GM12891 (cell line): ENCODE measurements at regions not wholly inside any gene's neighbourhood (a gene's known extent, or its start where the extent isn't known, plus 50 kb on each side); places are given as distances from the start of the nearest gene placed in this dataset.
A peak's percentile ranks its signal among the peaks of the same experiment; 100 is the strongest.

Source experiments
- DNase-seq: peaks from one replicate; pipeline ENCODE4 v3.0.0; 2011; ENCODE audit warnings: low spot score; ENCODE audit not compliant: insufficient read length
- FAIRE-seq: peaks from 2 replicates; lab custom pipeline; 2011; peaks lifted over from hg19 to GRCh38; lab: Jason Lieb, UNC
- PAX5 ChIP-seq: IDR thresholded peaks from 2 replicates; pipeline ENCODE4 v1.6.1; 2011; ENCODE audit warnings: low read length, moderate library complexity, mild to moderate bottlenecking; ENCODE audit not compliant: insufficient read depth, severe bottlenecking
- POLR2A ChIP-seq: IDR thresholded peaks from 2 replicates; pipeline ENCODE4 v1.6.1; 2011; ENCODE audit warnings: low read depth, low read length, control low read depth
- POLR2AphosphoS5 ChIP-seq: IDR thresholded peaks from 2 replicates; pipeline ENCODE4 v1.6.1; 2011; ENCODE audit warnings: low read depth, low read length, control low read depth
- POU2F2 ChIP-seq: IDR thresholded peaks from 2 replicates; pipeline ENCODE4 v1.6.1; 2011; ENCODE audit warnings: low read depth, mild to moderate bottlenecking, control low read depth, low read length, moderate library complexity
- SPI1 ChIP-seq: IDR thresholded peaks from 2 replicates; pipeline ENCODE4 v1.6.1; 2011; ENCODE audit warnings: low read depth, low read length, control low read depth
- TAF1 ChIP-seq: IDR thresholded peaks from 2 replicates; pipeline ENCODE4 v1.6.1; 2011; ENCODE audit warnings: low read depth, low read length, control low read depth

DNA sequence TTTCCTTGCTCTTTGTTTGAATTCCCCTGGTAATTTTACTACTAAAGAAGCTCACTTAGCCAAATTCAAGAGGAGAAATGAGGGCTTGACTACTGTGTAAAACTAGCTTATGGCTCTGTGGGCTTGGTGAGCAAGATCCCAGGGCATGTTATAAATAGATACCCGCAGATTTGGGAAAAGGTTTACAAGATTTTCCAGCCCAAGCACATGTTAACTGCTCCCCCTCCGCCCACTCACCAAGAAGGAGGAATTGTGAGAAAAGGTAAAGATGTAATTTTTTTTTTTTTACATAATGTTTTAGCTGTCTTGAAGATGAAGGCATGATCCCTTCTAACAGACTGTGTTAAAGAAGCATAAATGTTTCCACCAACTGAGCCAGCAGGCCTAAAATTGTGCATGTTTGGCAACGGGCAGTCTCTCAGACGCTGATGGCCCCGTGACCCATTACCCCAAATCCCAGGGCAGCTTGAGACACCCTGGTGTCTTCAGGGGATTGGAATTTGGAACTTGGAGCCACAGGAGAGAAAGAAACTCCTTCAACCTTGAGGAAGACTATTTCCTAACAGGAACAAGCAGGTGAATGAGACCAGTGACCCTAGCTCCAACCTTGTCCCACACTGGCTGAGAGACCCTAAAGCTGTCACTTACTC is 429.8 kb upstream of the CELF2 start:
- FAIRE-seq, result no peak
- TF ChIP-seq POLR2A, result no peak
- no peak for TF ChIP-seq POLR2AphosphoS5
- no peak for TF ChIP-seq SPI1
- no peak for TF ChIP-seq POU2F2
- no peak for TF ChIP-seq PAX5
- no peak for TF ChIP-seq TAF1
- no peak for DNase-seq

DNA sequence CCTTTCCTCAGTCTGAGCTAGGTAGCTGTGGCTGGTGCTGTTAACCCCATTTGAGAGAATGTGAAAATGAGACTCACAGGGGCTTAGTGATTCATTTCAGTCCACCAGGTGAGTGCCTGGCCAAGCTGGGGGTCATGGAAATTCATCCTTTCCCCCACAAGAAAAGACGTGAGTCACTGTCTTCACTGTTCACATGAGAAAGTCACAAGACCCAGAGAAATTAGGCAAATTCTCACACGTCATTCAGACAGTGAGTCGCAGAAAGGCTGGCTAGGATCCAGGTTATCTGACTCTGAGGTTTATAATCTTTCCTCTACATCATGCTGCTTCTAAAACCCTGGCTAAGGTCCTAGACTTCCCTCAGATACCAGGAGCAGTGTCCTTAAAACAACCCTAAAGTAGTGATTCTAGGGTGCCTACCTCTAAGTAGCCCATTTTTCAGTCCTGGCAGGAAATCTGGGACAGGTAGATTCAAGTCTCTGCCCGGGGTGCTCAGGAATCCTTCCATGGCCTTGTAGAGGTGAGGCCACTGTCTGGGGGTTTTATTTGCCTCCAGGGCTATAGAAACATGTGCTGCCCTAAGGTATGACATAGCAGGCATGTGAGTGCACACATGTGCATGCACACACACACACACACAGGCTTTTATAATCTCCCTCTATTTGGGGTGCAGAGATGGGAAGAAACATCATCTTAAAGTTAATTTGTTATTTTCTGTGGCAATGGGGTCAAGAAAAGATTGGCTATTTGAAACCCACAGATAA is 427.9 kb upstream of the CELF2 start:
- FAIRE-seq, result peak; percentile 88
- TF ChIP-seq POLR2AphosphoS5 (no peak), POU2F2 (peak; percentile 75)
- DNase-seq, result peak; percentile 1

- FAIRE-seq (peak; percentile 13), DNase-seq (no peak)
Observed at GRCh38 chr10:10591715-10592341, 425.8 kb upstream of the CELF2 start.

GRCh38 chr10:10596256-10596655 is 421.4 kb upstream of the CELF2 start:
- no peak for FAIRE-seq
- DNase-seq, result no peak
- TF ChIP-seq SPI1 (no peak), PAX5 (no peak), TAF1 (no peak), POLR2AphosphoS5 (no peak), POLR2A (no peak), POU2F2 (no peak)

More at GRCh38 chr10:10591715-10592341, 425.8 kb upstream of the CELF2 start:
- TF ChIP-seq TAF1, result no peak
- TF ChIP-seq POU2F2, result no peak

- FAIRE-seq, result no peak
- TF ChIP-seq POLR2A (no peak), SPI1 (peak; percentile 7; the same call in 1 of the 2 replicates), POU2F2 (peak; percentile 88)
- no peak for DNase-seq
Observed at GRCh38 chr10:10598297-10598696, 419.4 kb upstream of the CELF2 start.

DNA sequence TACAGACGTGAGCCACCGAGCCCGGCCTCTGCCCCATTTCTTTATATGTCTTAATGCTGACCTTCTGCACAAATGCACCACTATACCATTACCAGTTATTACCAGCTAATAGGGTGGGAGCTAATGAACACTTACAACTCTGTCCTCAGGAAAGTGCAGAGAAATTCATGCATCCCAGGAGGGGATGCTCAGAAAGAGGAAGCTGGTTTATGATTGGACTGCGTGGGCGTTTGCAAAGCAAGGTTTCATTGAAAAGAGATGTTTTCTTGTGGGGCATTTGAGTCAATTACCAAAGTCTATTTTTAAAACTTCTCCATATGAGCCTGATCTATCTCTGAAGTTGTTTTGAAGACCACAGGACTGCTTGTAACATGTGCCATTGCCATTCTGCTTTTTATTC is 417.7 kb upstream of the CELF2 start:
- DNase-seq (no peak), FAIRE-seq (no peak)
- no peak for TF ChIP-seq POLR2AphosphoS5
- peak; percentile 79 for TF ChIP-seq SPI1
- no peak for TF ChIP-seq PAX5

GRCh38 chr10:10605551-10606081 is 412.1 kb upstream of the CELF2 start:
- FAIRE-seq (no peak), DNase-seq (no peak)
- TF ChIP-seq POLR2A (no peak), TAF1 (no peak), POU2F2 (no peak), PAX5 (no peak), POLR2AphosphoS5 (no peak), SPI1 (no peak)

DNA sequence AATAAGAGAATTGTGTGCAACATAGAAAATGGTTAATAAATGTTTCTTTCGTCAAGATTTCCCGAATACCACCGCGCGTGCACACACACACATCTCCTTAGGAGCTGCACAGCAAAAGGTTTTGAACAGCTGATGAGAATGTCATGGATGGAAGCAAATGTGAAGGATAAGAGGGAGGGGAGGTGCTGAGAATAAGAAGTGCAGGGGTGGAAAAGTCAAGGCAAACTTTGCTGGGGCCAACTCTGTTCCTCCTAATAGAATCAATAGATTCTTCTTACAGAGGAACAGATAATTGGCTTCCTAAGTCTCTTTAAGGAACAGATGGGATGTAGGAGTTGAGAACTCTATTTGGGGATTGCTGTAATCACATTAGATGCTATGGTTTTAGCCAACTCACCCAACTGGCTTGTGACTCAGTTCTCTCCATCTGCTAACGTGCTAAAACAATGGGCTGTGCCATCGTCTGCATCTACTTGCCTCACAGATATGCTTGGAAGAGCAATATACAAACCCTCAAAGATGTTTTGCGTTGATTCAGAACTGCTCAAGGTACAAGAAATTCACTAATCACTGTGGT is 408.2 kb upstream of the CELF2 start:
- no peak for FAIRE-seq

GRCh38 chr10:10610171-10610570 is 407.5 kb upstream of the CELF2 start:
- no peak for FAIRE-seq

More for the DNA sequence above, 408.2 kb upstream of the CELF2 start:
- no peak for DNase-seq
- TF ChIP-seq PAX5, result no peak
- TF ChIP-seq POLR2A, result no peak
- TF ChIP-seq SPI1, result no peak
- TF ChIP-seq POLR2AphosphoS5, result no peak
- no peak for TF ChIP-seq POU2F2
- TF ChIP-seq TAF1, result no peak

DNA sequence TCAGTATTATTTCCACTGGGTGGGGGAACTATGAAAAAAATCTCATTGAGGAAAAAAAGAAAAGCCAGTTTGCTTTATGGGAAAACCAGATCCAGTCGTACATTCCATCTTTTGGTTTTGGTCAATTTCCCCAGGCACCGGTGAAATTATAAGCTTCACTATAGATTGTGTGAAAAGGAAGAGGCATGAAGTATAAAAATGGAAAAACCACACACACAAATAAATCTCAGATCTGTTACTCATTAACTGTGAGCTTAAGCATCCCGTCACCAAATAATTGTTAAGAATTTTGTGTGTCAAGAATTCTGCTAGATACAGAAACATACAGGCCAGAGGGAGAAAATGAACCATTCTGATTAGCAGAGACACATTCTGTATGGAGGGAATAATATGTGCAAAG is 405.5 kb upstream of the CELF2 start:
- TF ChIP-seq POU2F2 (no peak), PAX5 (no peak), POLR2AphosphoS5 (no peak), SPI1 (no peak), POLR2A (no peak), TAF1 (no peak)
- FAIRE-seq (no peak), DNase-seq (no peak)

More at GRCh38 chr10:10610171-10610570, 407.5 kb upstream of the CELF2 start:
- TF ChIP-seq SPI1 (no peak), TAF1 (no peak), POLR2AphosphoS5 (no peak), PAX5 (no peak), POLR2A (no peak), POU2F2 (no peak)
- DNase-seq, result no peak

GRCh38 chr10:10613656-10614244 is 403.9 kb upstream of the CELF2 start:
- TF ChIP-seq POU2F2 (no peak), TAF1 (no peak), POLR2A (no peak), SPI1 (no peak), POLR2AphosphoS5 (no peak), PAX5 (no peak)
- FAIRE-seq, result no peak
- DNase-seq, result no peak
